Epithelial cell of esophagus (primary cell): ENCODE measurements at regions not wholly inside any gene's neighbourhood (a gene's known extent, or its start where the extent isn't known, plus 50 kb on each side); places are given as distances from the start of the nearest gene placed in this dataset.

Experiments used
- DNase-seq: peaks from one replicate; pipeline ENCODE4 v3.0.0; 2010; ENCODE audit warnings: low read depth
- H3K4me3 ChIP-seq: 2 replicates; pipeline ENCODE4 v1.5.1; 2011; ENCODE audit warnings: mild to moderate bottlenecking, low read length, control low read depth
- CTCF ChIP-seq: IDR thresholded peaks from 2 replicates; pipeline ENCODE4 v1.5.1; 2011; ENCODE audit warnings: low read depth, mild to moderate bottlenecking, low read length, control low read depth, inconsistent platforms; ENCODE audit not compliant: insufficient read depth; ENCODE audit errors: missing control alignments

- no peak overlapping the region for H3K4me3 ChIP-seq
- TF ChIP-seq CTCF: no peak
- no peak for DNase-seq
These were observed 159.7 kb upstream of the PWP1 start for GRCh38 chr12:107525719-107526554.

GRCh38 chr12:107526555-107527180, 158.9 kb upstream of the PWP1 start:
- TF ChIP-seq CTCF: no peak
- DNase-seq: no peak
- no peak overlapping the region for H3K4me3 ChIP-seq

- DNase-seq: no peak
- no peak for TF ChIP-seq CTCF
- no peak overlapping the region for H3K4me3 ChIP-seq
These were observed 156.8 kb upstream of the PWP1 start for GRCh38 chr12:107528731-107529365.

GRCh38 chr12:107529991-107530390, 155.6 kb upstream of the PWP1 start:
- DNase-seq: no peak
- TF ChIP-seq CTCF: no peak

GRCh38 chr12:107530701-107531100, 154.9 kb upstream of the PWP1 start:
- no peak overlapping the region for H3K4me3 ChIP-seq
- DNase-seq: no peak
- TF ChIP-seq CTCF: no peak

More at GRCh38 chr12:107529991-107530390, 155.6 kb upstream of the PWP1 start:
- no peak overlapping the region for H3K4me3 ChIP-seq

- no peak overlapping the region for H3K4me3 ChIP-seq
- no peak for TF ChIP-seq CTCF
- DNase-seq: no peak
These were observed 152.4 kb upstream of the PWP1 start for GRCh38 chr12:107533218-107533617.
